Activated CD4-positive, alpha-beta T cell treated with anti-CD3 and anti-CD28 coated beads, Interleukin-2, amount 50 U/mL, for 48 hours (primary cell): ENCODE measurements at regions not wholly inside any gene's neighbourhood (a gene's known extent, or its start where the extent isn't known, plus 50 kb on each side); places are given as distances from the start of the nearest gene placed in this dataset.
"Not testable (repeated sequence)": the region's sequence is repeated elsewhere in the genome, so short reads cannot be mapped to it uniquely, and the experiment has no call there.

Experiments used
- DNase-seq, 2 experiments: peaks; one replicate each; pipeline ENCODE4 v3.0.0-alpha.2; 2020

DNA sequence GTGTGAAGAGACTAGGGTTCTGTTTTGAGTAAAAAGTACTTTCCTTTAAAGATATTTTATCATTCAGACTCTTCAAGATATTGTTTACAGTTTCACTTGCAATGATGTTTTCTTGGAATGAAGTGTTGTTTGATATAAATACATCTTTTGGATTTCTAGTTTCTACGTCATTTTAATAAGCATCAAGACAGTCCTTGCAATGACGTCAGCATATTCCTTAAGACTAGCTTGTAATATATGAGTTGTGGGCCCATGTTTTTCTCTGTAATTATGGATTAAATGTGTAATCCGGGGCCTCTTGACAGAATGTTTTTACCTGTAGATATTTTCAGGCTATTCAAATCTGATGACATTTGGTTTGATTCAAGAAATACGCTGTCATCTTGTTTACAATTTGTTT, 66.1 kb downstream of the RBMX2 start:
- no peak for DNase-seq

DNA sequence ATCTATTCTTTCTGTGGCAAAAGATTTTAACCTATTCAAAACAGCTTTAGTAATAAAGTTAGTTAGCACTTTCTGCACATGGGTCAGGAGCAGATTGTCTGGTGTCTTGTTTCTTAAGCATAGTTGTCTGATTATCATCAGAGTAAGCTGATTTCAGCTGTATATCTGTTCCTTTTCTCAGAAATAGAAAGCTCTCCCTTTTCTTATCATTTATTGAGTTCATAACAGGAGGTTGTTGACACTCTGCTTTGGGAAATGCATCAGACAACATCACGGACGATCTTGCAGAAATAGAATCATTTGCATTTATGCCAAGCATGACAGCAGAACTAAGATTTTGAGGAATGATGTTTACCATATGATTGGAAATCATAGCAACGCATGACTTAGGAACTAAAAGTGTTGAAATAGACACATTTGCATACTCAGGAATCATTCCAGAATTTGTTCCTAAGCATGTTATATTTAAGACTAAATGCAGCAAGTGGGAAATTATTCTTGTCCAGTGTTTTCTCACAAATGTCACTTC, 66.7 kb downstream of the RBMX2 start:
- DNase-seq: no peak

DNA sequence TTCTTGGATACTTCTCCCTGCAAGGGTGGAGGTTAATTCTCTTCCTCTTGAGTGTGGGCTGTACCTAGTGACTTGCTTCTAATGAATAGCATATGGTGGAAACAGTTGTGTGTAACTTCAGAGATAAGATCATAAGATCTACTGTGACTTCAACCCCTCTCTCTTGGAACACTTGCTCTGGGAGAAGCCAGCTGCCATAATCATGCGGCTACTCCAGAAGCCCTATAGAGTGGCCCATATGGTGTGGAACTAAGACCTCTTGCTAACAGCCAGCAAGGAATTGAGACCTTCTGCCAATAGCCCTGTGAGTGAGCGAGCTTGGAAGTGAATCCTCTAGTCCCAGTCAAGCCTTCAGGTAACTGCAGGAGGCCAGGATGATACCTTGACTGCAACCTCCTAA, 81.1 kb downstream of the RBMX2 start:
- DNase-seq: no peak

DNA sequence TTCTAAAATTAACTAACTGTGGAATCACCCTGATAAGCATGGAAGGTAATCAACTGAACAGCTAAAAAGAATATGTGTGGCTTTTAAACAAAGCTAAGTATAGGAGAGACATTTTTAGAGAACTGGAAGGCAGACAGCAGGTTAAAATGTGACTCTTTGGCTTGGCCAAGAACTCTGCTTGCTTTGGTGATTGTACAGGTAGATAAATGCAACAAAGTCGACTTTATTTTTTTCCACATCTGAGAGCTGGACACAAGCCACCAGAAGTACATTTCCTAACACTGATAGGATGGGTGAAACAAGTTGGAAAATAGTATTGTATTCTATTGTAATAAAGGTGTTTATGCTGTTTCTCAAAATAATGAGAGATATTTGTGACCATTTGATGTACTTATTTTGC, 84.1 kb downstream of the RBMX2 start:
- DNase-seq: no peak

DNA sequence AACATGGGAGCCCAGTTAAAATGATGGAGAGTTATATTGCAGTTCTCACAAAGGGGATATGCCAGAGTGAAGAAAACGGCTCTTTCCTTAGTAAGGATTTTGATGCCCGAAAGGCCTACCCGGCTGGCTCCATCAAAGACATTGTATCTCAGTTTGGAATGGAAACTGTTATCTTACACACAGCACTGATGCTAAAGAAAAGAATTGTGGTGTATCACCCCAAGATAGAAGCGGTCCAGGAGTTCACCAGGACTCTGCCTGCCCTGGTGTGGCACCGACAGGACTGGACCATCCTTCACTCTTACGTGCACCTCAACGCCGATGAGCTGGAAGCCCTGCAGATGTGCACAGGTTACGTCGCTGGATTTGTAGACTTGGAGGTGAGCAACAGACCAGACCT, 93.7 kb downstream of the RBMX2 start:
- not testable (repeated sequence) for DNase-seq

DNA sequence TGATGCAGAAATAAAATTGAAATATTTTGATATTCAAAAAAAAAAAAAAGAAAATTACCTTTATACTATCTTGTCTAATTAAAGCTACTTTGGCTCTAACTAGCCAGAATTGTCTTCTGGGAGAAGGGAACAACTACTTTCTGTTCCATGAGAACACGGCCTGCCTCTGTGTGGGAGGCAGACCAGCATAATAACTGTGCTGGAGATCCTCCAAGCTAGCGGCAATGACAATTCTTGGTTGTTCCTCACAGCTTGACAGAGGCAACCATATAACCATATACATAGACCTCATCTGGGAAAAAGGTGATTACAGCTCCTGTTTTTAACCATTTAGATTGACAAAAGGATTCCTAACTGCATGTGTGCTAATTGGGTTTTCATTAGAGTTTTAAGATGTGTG, 95.7 kb downstream of the RBMX2 start:
- DNase-seq: no peak

DNA sequence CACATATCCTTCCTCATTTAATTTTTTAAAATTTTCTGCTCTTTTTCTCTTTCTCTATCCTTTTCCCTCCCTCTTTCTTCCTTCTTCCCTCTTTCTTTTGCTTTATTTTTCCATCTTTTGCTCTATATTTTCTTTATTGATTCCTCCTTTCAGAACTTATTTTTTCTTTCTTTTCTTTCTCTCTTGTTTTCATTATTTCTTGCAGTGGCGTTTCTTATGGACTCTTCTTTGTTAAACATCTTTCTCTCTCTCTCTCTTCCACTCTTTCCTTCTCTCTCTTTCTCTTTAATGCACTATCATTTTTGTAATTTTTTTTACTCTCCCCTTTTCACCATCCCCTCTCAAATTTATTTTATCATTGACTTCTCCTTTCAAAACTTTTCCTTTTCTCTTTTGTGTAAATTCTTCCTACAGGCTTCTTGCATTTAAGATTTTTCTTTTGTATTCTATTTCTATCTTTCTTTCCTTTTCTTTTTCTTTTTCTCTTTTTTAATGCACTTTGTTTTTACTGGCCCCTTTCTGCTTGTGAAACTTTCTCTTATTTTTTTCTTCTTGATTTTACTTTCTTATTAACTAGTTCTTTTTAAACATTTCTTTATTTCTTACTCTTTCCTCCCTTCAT, 97.0 kb downstream of the RBMX2 start:
- no peak for DNase-seq

DNA sequence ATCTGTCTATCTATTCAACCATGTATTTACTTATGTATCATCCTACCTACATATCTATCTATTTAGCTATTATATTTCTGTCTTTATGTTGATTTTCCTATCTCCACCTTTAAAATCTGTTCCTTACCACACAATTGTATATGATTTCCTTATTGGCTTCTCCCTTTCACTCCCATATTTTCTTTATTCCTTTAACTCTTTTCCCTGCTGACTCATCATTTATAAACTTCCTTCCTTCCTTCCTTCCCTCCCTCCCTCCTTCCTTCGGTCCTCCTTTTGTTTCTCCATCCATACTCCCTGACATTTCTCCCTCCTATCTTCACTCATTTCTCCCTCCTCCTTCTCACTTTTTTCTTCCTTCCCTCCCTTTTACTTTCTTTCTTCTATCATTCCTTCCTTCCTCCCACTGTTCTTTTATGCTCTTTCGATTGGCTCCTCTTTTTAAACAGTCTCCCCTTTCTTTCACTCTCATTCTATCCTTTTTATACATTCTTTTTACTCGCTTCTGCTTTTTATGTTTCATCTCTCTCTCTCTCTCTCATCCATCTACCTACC, 100.3 kb downstream of the RBMX2 start:
- DNase-seq: no peak

DNA sequence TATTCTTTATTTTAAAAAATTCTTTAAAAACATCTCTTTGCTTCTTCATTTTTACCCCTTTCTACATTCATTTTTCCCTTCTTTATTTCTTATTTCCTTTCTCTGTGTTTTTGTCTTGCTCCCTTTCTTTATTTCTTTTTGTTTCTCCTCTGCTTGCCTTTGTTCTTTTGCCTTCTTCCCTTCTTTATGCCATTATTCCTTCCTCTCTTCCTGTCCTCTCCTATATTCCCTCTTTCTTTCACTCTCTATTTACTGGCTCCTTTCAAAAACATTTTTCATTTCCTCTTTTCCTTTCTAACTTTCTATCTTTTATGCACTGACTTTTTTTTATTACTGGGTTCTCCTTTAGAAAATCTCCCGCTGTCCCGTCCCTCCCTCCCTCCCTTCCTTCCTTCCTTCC, 102.2 kb downstream of the RBMX2 start:
- DNase-seq: no peak

DNA sequence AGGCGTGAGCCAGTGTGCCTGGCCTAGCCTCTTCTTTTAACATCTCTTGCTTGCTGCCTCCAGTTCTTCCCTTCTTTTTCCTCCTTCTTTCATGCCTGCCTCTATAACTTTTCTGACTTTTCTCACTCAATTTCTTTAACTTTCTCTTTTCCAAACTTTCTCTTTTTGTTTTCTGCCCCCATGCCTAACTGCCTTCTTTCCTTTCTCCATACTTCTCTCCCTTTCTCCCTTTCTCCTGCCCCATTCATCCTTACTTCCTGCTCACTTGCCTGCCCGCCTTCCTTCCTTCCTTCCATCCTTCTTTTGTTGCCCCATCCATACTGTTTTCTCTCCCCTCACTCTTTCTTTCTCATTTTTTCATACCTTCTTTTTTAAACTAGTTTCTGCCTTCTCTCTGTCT, 105.2 kb downstream of the RBMX2 start:
- no peak for DNase-seq

DNA sequence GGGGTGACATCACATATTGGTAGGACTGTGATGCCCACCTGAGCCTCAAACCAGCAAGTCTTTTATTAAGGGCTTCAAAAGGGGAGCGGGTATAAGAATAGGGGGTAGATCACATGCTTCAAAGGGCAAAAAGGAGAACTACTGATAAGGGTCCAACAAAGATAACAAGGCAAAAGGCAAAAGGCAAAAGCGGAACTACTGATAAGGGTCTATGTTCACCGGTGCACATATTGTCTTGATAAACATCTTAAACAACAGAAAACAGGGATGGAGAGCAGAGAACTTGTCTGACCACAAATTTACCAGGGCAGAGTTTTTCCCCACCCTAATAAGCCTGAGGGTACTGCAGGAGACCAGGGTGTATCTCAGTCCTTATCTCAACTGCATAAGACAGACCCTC, 110.7 kb downstream of the RBMX2 start:
- not testable (repeated sequence) for DNase-seq

DNA sequence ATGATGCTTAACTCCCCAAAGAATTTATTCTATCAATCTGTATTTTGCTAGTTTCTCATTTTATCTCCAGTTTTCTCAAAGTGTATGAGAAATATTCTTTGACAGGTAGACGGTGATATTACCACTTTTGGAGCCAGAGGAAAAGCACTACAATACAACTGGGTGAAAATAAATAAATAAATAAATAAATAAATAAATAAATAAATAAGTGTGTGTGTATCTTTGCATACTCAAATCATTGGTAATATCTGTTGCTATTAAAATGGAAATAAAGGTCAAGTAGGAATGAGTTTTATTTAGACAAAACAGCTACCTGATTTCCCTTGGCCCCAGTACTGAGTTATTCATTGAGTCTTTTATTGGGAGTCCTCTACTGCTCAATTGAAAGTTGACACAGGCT, 114.3 kb downstream of the RBMX2 start:
- DNase-seq: no peak

DNA sequence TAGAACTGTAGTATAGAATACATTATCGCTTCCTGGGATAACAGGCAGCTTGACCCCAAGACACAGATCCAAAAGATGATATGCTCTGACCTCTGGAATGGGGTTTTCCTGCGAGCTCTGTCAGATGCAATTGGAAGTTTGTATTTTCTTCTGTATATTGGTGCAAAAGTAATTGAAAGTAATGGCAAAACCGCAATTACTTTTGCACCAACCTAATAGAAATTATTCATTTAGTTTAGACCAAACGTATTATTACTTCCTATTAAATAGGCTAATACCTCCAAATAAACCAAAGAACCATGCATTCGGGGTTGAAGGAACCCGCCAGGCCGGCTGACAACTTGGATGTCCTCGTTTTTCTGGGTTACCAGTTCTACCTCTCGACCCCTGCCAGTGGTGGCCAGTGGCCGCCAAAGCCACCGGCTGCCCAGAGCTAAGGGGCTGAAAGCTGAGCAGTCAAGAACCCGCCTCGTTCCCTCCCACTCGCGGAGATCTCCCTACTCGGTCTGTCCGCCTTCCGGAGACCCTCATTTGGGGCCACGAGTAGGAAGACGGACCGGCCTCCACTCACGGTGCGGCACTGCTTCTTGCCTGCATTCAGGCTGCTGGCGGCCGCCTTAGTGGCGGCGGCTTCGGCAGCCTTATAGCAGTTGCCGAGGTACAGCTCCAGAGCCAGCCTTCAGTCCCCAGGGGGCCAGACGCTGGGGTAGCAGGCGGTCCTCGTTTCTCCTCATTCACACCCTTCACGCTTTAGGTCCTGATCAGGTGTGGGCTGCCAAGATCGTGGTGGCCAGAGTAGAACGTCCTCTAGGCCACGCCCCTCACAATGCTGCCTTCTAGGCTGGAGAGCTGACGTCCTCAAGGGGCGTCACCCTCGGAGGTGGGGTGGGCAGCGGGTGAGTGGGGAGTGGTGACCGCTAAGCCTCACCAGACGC, 121.9 kb downstream of the RBMX2 start:
- DNase-seq: no peak

DNA sequence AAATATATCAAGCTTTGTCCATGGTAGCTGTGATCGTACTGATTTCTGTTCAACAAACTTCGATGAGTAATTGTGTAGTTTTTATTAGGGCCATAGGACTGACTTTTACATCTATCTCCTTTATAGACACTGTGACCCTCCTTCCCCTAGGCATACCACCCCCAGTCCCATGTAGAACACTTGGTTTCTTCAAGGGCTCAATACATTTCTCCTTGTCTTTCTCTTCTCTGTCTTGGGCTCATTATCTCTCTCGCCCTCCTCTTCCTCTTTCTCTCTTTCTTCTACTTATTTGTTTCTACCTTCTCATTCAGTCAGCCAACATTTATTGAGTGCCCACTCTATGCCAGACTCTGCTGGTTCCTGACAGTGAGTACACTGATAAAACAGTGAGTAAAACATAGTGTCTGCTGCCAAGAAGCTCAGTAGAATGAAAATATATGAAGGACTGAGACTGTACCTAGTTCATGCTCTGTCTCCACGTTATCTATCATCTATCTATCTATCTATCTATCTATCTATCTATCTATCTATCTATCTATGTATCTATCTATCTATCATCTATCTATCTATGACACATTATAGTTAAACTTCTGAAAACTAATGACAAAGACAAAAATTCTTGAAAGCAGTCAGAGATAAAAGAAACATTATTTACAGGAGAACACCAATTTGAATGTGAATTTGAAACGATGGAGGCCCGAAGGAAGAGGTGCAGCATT, 122.8 kb downstream of the RBMX2 start:
- no peak for DNase-seq

DNA sequence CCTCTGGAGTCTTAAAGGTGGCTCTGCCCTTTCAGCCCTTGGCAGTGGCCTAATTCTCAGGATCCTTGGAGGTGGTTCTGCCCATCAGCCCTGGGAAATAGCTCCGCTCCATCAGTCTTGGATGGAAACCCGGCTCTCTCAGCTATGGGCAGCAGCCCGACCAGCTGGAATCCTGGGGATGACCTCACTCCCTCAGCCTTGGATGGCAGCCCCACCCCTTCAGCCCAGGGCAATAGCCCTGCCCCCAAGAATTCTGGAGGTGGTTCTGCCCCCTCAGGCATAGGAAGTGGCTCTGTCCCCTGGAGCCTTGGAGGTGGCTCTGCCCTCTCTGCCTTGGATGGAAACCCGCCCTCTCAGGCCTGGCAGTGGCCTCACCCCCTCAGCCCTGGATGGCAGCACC, 127.7 kb downstream of the RBMX2 start:
- no peak for DNase-seq

DNA sequence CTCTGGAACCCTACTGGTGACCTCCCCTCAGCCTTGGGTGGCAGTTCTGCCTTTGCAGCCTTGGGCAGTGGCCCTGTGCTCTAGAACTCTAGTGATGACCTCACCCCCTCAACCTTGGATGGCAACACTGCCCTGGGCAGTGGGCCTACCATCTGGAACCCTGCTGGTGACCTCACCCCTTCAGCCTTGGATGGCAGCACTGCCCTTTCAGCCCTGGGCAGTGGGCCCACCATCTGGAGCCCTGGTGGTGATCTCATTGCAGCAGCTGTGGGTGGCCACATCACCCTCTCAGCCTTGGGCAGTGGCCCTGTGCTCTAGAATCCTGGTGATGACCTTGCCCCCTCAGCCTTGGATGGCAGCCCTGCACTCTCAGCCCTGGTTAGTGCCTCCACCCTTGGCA, 129.3 kb downstream of the RBMX2 start:
- no peak for DNase-seq

DNA sequence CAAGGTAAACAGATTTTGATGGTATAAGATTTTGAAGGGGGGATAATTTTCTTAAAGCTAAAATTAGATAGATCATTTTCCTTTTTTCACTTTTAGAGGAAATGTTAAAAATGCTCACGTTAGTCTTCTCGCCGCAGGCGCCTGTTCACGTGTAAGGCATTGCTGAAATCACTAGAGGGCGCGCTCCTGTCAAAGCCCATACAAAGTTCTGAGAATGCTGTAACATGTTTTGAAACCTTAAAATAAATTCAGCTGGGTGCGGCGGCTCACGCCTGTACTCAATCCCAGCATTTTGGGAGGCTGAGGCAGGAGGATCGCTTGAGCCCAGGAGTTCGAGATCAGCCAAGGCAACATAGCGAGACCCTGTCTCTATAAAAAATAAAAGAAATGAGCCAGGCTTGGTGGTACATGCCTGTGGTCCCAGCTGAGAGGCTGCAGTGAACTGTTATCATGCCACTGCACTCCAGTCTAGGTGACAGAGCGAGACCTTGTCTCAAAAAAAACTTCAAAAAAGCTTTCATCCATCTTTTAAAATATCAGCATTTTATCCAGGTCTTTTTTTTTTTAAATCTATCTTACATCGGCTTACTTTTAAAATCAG, 138.0 kb downstream of the RBMX2 start:
- peak; percentile 29 to 41 for DNase-seq

DNA sequence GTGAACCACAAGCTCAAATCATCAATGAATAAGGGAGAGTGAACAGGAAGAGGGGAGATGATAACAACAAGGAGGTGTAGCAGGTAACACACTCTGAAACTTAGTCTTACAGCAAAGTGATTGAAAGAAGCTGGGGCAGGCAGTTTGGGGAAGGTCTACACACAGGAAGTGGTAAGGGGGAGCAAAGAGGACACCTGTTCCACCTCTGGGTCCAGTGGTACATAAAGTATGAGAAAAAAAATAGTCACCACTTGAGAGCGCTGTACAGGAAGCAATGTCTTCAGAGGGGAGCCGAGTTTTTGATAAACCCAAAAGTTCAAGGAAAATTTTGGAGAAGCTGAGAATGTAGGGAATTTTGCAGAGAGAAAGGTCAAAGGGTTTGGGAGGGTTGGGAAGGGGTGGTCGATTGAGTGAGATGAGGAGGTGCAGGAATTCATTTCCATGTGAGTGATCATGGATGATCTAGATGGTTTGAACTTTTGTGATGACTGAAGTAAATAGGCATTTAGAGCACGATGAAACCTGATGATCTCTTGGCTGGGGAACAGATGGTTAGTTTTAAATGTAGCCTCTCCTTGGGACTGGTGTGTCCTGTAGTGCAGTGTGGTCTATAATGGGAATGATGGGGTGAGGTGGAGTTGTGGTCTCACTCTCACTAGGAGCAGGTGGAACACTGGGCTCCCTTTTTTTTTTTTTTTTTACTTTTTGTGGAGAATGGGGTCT, 142.0 kb downstream of the RBMX2 start:
- no peak for DNase-seq

DNA sequence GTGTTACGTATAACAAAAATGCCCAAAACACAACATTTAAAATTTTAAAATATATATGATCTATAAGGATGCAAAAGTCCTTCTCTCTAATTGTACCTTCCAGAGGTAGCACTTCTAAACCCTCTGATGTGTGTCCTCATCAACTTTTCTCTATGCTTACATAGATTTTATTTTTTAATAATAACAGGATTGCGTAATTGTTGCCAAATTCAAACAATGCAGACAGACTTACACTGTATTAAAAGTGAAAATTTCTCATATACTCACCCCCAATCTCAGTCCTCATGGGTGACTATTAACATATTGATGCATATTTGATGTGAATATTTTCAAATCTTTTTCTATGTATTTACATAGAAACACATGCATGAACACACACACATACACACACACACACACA, 144.0 kb downstream of the RBMX2 start:
- no peak for DNase-seq

DNA sequence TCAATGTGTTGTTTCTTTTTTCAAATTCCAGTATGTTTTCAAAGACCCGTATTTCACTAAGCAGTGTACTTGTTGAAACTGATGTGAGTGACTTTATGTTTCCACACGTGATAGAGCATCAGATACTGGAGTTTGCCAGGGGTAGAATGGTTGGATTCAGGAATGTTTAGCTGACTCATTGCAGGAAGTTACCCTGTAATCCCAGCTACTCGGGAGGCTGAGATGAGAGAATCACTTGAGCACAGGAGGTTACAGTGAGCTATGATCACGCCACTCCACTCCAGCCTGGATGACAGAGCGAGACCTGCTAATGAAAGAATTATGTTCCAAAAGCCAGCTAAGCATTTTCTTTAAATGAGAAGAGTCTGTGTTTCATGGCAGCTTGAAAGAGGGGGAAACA, 147.6 kb downstream of the RBMX2 start:
- DNase-seq: not testable (repeated sequence)

DNA sequence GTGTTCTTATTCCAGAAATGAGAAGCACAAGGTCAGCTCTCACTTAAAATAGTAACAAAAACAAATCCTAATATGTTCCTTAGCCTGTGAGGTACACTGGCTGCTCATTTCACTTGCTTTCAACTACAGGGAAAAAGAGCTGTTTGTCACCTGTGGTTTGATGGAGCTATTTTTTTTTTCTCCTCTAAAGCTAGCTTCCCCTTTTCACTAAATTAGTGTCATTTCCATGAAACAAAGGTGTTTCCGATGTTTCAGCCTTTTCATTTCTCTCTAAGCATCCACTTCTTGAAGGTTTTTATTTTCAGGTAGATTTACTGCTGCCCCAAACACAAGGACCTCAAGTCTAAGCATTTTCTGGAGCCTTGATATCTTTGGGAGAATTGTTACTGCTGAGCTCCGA, 148.6 kb downstream of the RBMX2 start:
- no peak for DNase-seq

DNA sequence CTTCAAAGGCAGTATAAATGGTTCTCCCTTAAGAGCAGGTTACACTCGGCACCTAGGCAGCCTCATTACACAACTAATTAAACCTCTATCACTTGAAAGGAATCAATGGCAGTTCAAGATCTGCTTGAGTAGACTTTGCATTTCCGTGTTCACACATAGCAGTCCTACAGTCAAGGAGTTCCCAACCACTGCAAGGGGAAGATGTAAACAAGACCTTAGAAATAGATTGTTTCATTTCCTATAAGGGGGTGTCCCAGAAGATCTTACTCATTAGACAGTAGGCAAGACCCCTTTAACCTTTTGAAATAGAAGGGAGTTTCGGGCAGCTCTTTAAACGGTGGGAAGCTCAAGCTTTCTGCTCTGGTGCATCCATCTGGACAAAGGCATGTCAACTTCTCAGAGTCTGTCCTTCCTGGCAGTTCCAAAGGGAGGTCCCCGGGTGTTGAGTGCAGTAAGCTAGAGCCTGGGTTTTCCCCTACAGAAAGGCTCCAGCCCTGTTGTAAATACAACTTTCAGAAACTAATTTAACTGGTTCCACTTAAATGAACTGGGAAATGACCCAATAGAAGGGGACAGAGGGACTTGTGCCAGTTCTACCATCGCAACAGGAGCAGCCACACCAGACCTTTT, 150.8 kb downstream of the RBMX2 start:
- no peak for DNase-seq
